HG03025 (cell line): ENCODE measurements at regions not wholly inside any gene's neighbourhood (a gene's known extent, or its start where the extent isn't known, plus 50 kb on each side); places are given as distances from the start of the nearest gene placed in this dataset.
"Not testable (repeated sequence)": the region's sequence is repeated elsewhere in the genome, so short reads cannot be mapped to it uniquely, and the experiment has no call there.

Source experiments
- ATAC-seq: cut with Tn5 transposase; IDR thresholded peaks from one replicate; pipeline ENCODE4 v1.9.1; 2021; ENCODE audit warnings: mild to moderate bottlenecking, moderate library complexity; ENCODE audit not compliant: unreplicated experiment, low FRiP score

DNA sequence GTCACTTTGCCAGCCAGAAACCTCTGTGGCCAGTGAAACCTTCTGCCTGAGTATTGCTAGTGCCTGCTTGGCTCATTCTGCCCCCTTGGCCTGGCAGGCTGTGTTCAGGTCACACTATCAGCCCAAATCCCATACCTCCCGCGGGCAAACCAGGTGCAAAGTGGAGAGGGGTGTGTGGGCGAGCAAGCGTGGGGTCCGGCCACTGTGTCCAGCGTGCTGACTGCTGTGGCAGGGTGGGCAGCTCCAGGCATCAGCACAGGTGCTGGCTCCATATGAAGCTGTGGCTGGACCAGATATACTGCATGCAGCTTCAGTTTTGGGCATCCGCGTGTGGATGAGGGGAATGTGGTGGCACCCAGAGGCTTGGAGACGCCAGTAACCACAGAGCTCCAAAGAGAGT is 576.5 kb upstream of the EDIL3 start:
- no peak for ATAC-seq

- no peak for ATAC-seq
Observed at GRCh38 chr5:84961903-84962302, 577.2 kb upstream of the EDIL3 start.

DNA sequence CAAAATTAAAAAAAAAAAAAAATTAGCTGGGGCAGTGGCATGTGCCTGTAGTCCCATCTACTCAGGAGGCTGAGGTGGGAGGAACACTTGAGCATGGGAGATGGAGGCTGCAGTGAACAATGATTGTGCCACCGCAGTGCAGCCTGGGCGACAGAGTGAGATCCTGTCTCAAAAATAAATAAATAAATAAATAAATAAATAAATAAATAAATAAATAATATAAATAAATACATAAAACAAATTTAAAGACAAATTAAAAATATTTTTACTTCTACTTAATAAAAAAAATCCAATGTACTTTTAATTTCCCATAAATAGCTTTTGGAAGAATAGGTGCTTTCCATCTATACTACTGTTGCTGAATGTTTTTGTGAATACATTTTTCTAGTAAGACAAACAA is 598.4 kb upstream of the EDIL3 start:
- no peak for ATAC-seq

GRCh38 chr5:84985148-84985547 is 600.5 kb upstream of the EDIL3 start:
- no peak for ATAC-seq

DNA sequence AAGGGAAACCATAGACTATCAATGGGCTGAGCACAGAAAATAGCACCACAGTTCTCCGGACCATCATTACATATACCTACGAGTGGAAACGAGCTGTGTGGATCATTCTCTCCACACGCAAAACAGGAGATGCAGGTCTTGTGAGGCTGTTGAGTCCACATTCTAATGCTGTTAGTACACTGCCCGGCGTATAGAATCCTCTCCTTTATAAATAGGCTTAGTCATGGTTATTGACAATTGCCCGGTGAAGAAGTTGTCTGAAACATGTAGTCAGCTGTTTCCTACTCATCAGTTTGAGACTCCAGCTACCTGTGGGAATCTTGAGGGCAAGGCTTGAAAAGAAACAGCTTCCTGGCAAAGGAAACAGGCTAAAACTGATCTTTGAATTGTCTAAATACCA is 602.0 kb upstream of the EDIL3 start:
- no peak for ATAC-seq

GRCh38 chr5:85000671-85001070 is 616.0 kb upstream of the EDIL3 start:
- ATAC-seq: no peak

GRCh38 chr5:85002026-85002425 is 617.3 kb upstream of the EDIL3 start:
- ATAC-seq: not testable (repeated sequence)

GRCh38 chr5:85010014-85010562 is 625.4 kb upstream of the EDIL3 start:
- no peak for ATAC-seq

DNA sequence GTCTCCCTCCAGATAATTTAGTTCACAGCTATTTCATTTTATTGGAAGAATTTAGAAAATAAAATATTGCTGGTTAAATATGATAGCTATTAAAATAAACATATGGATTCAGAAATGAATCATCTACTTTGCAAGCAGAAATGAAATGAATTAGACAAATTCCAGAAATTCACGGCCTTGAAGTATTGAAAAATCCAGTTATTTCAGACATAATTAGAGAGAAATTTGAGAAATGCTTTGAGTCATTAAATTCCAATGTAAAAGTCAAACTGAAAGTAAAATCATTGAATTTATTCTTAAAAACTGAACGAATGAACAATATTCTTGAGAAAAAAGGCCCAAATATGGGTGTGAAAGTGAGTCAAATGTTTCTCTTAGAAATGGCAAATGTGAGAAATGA is 632.6 kb upstream of the EDIL3 start:
- no peak for ATAC-seq

- no peak for ATAC-seq
Observed at GRCh38 chr5:85030316-85031084, 645.8 kb upstream of the EDIL3 start.

DNA sequence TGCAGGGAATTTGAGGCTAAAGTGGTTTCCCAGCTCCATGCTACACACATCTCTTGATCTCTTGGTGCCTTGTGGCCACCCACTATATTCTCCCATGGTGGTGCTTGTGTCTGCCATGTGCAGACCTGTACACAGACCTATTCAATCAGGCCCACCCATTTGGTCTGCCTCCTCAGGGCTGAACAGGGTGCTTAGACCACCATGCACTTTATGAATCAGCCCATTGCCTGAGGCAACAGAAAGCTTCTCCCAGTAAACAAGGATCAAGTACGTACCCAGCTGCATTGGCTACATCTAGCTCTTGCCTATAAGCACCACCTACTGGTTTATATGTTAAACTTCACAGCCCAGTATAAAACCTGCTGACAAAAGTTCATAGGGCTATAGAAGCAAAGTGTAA is 664.3 kb upstream of the EDIL3 start:
- peak; percentile 50 for ATAC-seq

DNA sequence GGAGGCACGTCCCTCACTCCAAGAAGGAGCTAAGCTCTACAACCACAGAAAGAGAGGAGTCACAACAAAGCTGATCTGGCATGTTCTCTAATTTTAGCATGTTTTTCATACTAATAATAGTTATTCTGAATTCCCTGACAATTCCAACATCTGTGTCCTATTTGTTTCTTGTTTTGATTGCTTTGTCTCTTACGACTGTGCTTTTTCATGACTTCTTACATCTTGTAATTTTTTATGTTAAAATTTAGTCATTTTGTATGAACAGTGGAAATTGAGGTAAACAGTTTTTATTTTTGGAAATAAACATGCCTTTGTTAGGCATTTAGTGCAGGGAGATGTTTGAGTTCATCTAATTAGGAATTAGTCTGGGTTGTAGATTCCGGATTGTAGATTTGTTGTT is 668.1 kb upstream of the EDIL3 start:
- ATAC-seq: no peak

- ATAC-seq: no peak
Observed at GRCh38 chr5:85069659-85070640, 685.3 kb upstream of the EDIL3 start.

- no peak for ATAC-seq
Observed at GRCh38 chr5:85077581-85077980, 692.9 kb upstream of the EDIL3 start.

DNA sequence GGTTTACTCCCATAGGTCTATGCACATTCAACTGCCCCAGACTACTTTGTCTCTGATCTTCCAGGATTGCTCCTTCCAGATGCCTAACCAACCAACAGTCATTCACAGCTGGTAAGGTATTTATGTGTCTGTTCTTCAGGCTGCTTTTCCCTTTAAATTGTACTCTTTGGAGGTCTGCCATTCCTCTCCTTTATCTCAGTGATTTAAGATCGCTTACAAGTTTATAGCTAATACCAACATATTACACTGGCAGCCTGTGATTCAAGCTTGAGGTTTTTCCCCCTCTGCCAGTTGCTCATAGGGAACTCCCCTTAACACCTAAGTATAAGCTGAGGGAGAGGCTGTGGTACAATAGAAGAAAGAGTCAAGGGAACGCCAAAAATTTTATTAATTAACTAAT is 711.7 kb upstream of the EDIL3 start:
- no peak for ATAC-seq

- no peak for ATAC-seq
Observed at GRCh38 chr5:85108471-85108870, 723.8 kb upstream of the EDIL3 start.

DNA sequence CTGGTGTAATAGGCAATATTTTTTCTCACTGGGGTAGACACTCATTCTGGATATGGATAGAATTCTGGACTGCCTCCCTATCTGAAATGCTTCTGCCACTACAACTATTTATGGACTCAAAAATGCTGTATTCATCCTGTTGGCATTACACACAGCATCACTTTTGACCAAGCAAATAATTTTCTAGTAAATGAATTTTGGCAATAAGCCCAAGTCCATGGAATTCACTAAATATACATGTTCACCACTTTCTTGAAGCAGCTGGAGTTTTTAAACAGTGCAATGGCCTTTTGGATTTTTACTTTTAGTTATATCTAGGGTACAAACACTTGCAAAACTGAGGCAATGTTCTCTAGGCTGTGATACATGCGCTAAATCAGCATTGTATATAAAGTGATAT is 724.9 kb upstream of the EDIL3 start:
- ATAC-seq: no peak

- no peak for ATAC-seq
Observed at GRCh38 chr5:85132269-85132668, 747.6 kb upstream of the EDIL3 start.

DNA sequence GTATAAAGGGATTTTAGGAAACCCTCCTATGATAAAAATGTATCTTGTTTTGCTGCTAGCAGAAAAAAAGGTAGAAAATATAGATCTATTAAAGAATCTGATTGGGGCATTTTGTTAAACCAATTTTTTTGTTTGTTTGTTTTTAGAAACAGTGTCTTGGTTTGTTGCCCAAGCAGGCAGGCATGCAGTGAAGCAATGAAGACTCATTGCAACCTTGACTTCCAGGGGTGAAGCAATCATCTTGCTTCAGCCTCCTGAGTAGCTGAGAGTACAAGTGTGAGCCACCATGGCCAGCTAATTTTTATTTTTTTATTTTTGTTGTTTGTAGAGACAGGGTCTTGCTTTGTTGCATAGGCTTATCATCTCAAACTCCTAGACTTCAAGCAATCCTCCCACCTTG is 755.8 kb upstream of the EDIL3 start:
- no peak for ATAC-seq

DNA sequence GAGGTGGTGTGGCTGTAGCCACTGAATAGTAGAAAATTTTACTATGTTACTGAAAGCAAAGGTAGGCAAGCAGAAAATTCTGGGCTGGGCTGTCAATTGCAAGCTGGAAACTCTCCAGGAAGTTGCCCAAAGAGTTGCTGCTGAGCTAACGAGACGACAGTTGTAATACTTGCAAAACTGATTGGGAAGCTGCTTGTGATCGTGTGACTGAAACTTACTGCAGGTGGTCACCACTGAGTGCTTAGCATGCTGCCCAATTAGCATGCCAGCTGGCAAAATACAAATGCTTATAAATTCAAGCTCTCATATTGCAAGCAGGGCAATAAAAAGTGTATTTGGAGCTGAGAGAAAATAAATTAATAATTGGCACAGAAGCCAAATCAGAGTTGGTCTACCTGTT is 758.5 kb upstream of the EDIL3 start:
- ATAC-seq: no peak

DNA sequence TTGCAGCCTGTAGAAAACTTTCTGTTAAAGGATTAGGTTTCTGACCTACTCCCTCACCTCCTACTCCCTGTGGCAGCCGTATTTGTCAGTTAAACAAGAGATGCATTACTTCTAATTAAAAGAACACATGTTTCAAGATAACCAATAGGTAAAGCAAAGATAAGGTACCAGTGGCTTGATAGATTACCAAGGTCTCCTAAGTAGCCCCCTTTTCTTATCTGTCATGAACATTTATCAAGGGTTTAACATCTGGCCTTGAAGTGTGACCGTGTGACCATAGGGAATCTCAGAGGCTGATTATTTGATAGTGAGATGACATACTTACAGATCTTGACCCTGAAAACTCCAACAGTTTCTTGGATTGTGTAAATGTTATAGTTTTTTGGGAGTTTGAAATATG is 764.0 kb upstream of the EDIL3 start:
- ATAC-seq: no peak
